Spleen (tissue), 11 donors: ENCODE measurements at regions not wholly inside any gene's neighbourhood (a gene's known extent, or its start where the extent isn't known, plus 50 kb on each side); places are given as distances from the start of the nearest gene placed in this dataset.

Source experiments
- DNase-seq: peaks from one replicate; pipeline ENCODE4 v3.0.0-alpha.2; 2020
- H3K27ac ChIP-seq, 8 donors: fragments of 200-600 bp; sonication (generic) in 7 of 8; 1 replicate in 4 of 8; 2 replicates in 4 of 8; pipeline versions ENCODE4 v1.5.0 to v1.8.0; 2016 to 2021; ENCODE audit warnings: inconsistent platforms in 4 of 8, mild to moderate bottlenecking in 4 of 8, moderate library complexity in 1 of 8
- H3K27me3 ChIP-seq, 7 donors: fragments of 200-600 bp; sonication (generic) in 6 of 7; replicated peaks in 1 of 7; 1 replicate in 4 of 7; 2 replicates in 3 of 7; pipeline versions ENCODE4 v1.5.0 to v1.8.0; 2016 to 2021; ENCODE audit warnings: inconsistent platforms in 3 of 7, mild to moderate bottlenecking in 1 of 7
- H3K36me3 ChIP-seq, 6 donors: fragments of 200-600 bp; sonication (generic) in 5 of 6; 1 replicate in 4 of 6; 2 replicates in 2 of 6; pipeline versions ENCODE4 v1.5.0 to v1.8.0; 2016 to 2021; ENCODE audit warnings: inconsistent platforms in 2 of 6
- H3K4me1 ChIP-seq, 6 donors: fragments of 200-600 bp; sonication (generic) in 5 of 6; 1 replicate in 3 of 6; 2 replicates in 3 of 6; pipeline versions ENCODE4 v1.5.0 to v1.8.0; 2016 to 2021; ENCODE audit warnings: inconsistent platforms in 3 of 6
- H3K4me3 ChIP-seq, 8 donors: fragments of 200-600 bp; sonication (generic) in 7 of 8; 1 replicate in 4 of 8; 2 replicates in 4 of 8; pipeline versions ENCODE4 v1.5.0 to v1.8.0; 2016 to 2021; ENCODE audit warnings: inconsistent platforms in 4 of 8, mild to moderate bottlenecking in 4 of 8, moderate library complexity in 2 of 8
- H3K9me3 ChIP-seq, 8 donors: fragments of 200-600 bp; sonication (generic) in 7 of 8; 1 replicate in 4 of 8; 2 replicates in 4 of 8; pipeline versions ENCODE4 v1.5.0 to v1.8.0; 2016 to 2021; ENCODE audit warnings: inconsistent platforms in 4 of 8
- POLR2A ChIP-seq, 3 donors: fragments of 450-650 bp; IDR thresholded peaks; one replicate each; pipeline ENCODE4 v1.5.1; 2017; ENCODE audit warnings: antibody characterized with exemption in 3 of 3, mild to moderate bottlenecking in 1 of 3
- POLR2AphosphoS5 ChIP-seq, 3 donors: sonication (generic); formaldehyde crosslinking; IDR thresholded peaks; one replicate each; pipeline ENCODE4 v1.5.1; 2017; ENCODE audit warnings: antibody characterized with exemption in 3 of 3
- WGBS, 5 donors: extraction: QIAGEN DNeasy Blood & Tissue Kit in 3 of 5; methylation state at CpG; one replicate each; pipeline versions ENCODE4 v1.1.5 to v1.1.7; 2013 to 2018; 5-methylcytosine and 5-hydroxymethylcytosine counted together
- intact Hi-C: fragments of 100-400 bp; cut with DNase I; formaldehyde crosslinking; loops from one replicate; pipeline ENCODE4 v1.15.0; 2023; ENCODE audit warnings: low total_unique reads
- TF ChIP-seq, protein P1 (sequence below), 11 experiments: fragments of 200-600 bp in 7 of 11; fragments of 450-650 bp in 4 of 11; sonication (generic) in 4 of 11; IDR thresholded peaks in 8 of 11; conservative IDR thresholded peaks in 3 of 11; 1 replicate in 7 of 11; 2 replicates in 4 of 11; pipeline versions ENCODE4 v1.4.0 to v1.8.0; 2016 to 2021; ENCODE audit warnings: antibody characterized with exemption in 11 of 11, inconsistent platforms in 4 of 11, mild to moderate bottlenecking in 1 of 11
- donor health status: healthy with polysubstance abuse.
- donor health status: DM: no; HTN: no; CAD: no; lungs with moderate emphysema.
- donor health status: DM: no; HTN: no; CAD: no.
- donor health status: Bipolar disorder and iron deficiency.
- donor health status: healthy.
- donor health status: DM: no; HTN: no; CAD: no.
- donor health status: DM: yes; HTN: yes; CAD: no.

DNA sequence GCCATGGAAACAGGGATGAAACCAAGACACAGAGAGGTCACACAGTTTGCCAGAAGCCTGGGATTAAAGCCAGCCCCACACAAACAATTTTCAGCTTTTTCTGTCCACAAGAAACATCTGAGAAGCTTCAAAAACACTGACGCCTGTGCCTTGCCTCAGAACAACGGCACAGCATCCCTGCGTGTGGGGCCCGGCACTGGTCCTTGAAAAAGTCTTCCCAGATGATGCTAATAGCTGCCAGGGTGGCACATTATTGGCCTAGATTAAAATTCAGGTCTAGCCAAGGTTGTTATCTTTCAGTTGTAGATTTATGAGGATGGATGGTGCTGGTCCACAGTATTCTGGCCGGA is 321.4 kb downstream of the HAPSTR1 start:
- Histone ChIP-seq H3K27me3 (peaks cover 0 to 4% (median 0%) of the 10 kb centered on the region in 7 donors), H3K4me3 (no peak overlapping the region), H3K9me3 (peaks cover 0 to 23% (median 12%) of the 10 kb centered on the region in 8 donors), H3K4me1 (no peaks in the 10 kb centered on the region), H3K27ac (no peak overlapping the region), H3K36me3 (no peaks in the 10 kb centered on the region)
- 68 to 89% (median 73%) methylated on average over 5 of the region's 5 CpGs for WGBS, 5 donors
- no peak for DNase-seq
- TF ChIP-seq POLR2A (IDR thresholded peaks at IDR 0.05) (no peak), POLR2AphosphoS5 (IDR thresholded peaks at IDR 0.05) (no peak)
- TF ChIP-seq, protein P1, sequence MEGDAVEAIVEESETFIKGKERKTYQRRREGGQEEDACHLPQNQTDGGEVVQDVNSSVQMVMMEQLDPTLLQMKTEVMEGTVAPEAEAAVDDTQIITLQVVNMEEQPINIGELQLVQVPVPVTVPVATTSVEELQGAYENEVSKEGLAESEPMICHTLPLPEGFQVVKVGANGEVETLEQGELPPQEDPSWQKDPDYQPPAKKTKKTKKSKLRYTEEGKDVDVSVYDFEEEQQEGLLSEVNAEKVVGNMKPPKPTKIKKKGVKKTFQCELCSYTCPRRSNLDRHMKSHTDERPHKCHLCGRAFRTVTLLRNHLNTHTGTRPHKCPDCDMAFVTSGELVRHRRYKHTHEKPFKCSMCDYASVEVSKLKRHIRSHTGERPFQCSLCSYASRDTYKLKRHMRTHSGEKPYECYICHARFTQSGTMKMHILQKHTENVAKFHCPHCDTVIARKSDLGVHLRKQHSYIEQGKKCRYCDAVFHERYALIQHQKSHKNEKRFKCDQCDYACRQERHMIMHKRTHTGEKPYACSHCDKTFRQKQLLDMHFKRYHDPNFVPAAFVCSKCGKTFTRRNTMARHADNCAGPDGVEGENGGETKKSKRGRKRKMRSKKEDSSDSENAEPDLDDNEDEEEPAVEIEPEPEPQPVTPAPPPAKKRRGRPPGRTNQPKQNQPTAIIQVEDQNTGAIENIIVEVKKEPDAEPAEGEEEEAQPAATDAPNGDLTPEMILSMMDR (IDR thresholded peaks at IDR 0.05 in 8 of 11, conservative IDR thresholded peaks at IDR 0.05 in 3 of 11): no peak
- intact Hi-C loops: no loop called here

- intact Hi-C loops: no loop called here
- Histone ChIP-seq H3K27me3 (peaks cover 0 to 4% (median 0%) of the 10 kb centered on the region in 7 donors), H3K4me3 (no peak overlapping the region), H3K27ac (no peak overlapping the region), H3K4me1 (no peaks in the 10 kb centered on the region), H3K9me3 (peaks cover 0 to 28% (median 12%) of the 10 kb centered on the region in 8 donors), H3K36me3 (no peaks in the 10 kb centered on the region)
- 79 to 87% (median 81%) methylated on average over 4 of the region's 4 CpGs for WGBS, 5 donors
- no peak for DNase-seq
- no peak for TF ChIP-seq POLR2A (IDR thresholded peaks at IDR 0.05)
- no peak for TF ChIP-seq POLR2AphosphoS5 (IDR thresholded peaks at IDR 0.05)
- TF ChIP-seq, protein P1 (IDR thresholded peaks at IDR 0.05 in 8 of 11, conservative IDR thresholded peaks at IDR 0.05 in 3 of 11): no peak
Measured at GRCh38 chr16:9415545-9415944, 324.1 kb downstream of the HAPSTR1 start.

GRCh38 chr16:9417898-9418297 is 326.5 kb downstream of the HAPSTR1 start:
- TF ChIP-seq POLR2AphosphoS5 (IDR thresholded peaks at IDR 0.05) (no peak), POLR2A (IDR thresholded peaks at IDR 0.05) (no peak)
- TF ChIP-seq, protein P1 (IDR thresholded peaks at IDR 0.05 in 8 of 11, conservative IDR thresholded peaks at IDR 0.05 in 3 of 11): no peak
- Histone ChIP-seq H3K27me3 (peaks cover 0 to 3% (median 0%) of the 10 kb centered on the region in 7 donors), H3K4me3 (no peak overlapping the region), H3K36me3 (no peaks in the 10 kb centered on the region), H3K4me1 (no peaks in the 10 kb centered on the region), H3K9me3 (peaks cover 0 to 33% (median 12%) of the 10 kb centered on the region in 8 donors), H3K27ac (no peak overlapping the region)
- DNase-seq: no peak
- WGBS, 5 donors: 75 to 98% (median 91%) methylated on average over 2 of the region's 2 CpGs
- intact Hi-C loops: no loop called here

- Histone ChIP-seq H3K4me1 (no peaks in the 10 kb centered on the region), H3K9me3 (peaks cover 0 to 33% (median 12%) of the 10 kb centered on the region in 8 donors), H3K27me3 (no peaks in the 10 kb centered on the region), H3K36me3 (no peaks in the 10 kb centered on the region), H3K4me3 (no peak overlapping the region), H3K27ac (no peak overlapping the region)
- intact Hi-C loops: no loop called here
- no peak for TF ChIP-seq POLR2A (IDR thresholded peaks at IDR 0.05)
- TF ChIP-seq, protein P1 (IDR thresholded peaks at IDR 0.05 in 8 of 11, conservative IDR thresholded peaks at IDR 0.05 in 3 of 11): no peak
- no peak for TF ChIP-seq POLR2AphosphoS5 (IDR thresholded peaks at IDR 0.05)
- 81 to 94% (median 89%) methylated on average over 3 of the region's 3 CpGs for WGBS, 5 donors
- DNase-seq: no peak
Measured at GRCh38 chr16:9419161-9419560, 327.7 kb downstream of the HAPSTR1 start.
